ENCODE measurements at regions not wholly inside any gene's neighbourhood (a gene's known extent, or its start where the extent isn't known, plus 50 kb on each side); places are given as distances from the start of the nearest gene placed in this dataset.

GRCh38 chr6:14718861-14719260 is 527.0 kb upstream of the JARID2 start:
- no peak for DNase-seq (ENCODE audit: low read depth)

GRCh38 chr6:14719270-14719669 is 526.6 kb upstream of the JARID2 start:
- DNase-seq (ENCODE audit: low read depth): no peak

- DNase-seq (ENCODE audit: low read depth): no peak
These were observed 525.3 kb upstream of the JARID2 start for GRCh38 chr6:14720411-14721102.

DNA sequence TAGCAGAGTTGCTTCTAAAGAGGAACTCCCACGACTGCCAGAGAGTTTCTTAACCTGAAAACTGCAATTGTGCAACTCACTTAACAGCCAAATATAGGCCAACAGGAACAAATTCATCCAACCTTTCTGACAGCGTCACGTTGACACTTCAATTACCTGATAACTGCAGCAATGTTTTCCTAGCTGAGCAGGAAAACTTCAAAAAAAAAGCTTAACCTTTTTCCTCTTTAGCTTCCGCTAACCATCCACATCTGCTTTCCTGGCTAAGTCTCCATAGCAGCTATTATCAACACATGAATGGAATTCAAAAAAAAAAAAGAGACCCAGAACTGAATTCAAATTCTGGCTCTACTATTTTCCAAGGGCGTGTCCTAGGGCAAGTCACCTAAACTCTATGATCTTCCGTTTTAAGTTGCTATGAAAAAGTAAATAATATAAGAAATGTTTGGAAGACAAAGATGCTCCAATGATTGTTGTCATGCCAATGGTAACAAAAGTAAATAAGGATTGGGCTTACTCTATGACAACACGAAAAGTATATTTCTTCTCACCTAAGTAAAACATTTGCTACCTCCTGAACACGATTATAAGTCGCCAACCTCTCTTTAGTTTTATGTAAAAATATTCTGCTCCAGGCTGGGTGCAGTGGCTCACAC is 524.6 kb upstream of the JARID2 start:
- no peak for DNase-seq (ENCODE audit: low read depth)

- DNase-seq (ENCODE audit: low read depth): no peak
These were observed 523.8 kb upstream of the JARID2 start for GRCh38 chr6:14722001-14722562.

DNA sequence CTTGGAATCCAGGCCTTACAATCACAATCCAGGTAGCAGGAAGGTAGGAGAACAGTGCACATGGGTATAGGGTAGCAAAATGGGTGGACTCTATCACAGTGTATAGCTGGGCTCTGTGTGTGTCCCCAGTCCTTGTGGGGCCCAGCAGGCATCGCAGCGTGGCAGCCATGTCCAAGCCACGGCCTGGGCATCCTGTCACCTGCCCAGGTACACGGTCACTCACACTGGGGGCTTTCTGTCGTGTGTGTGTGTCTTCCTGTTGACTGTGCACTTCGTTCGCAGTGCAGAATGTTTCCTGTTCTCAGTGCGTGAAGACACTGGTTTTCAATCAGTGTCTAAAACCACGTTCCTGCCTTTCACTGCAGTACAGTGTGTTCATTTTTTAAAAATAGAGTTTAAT is 523.2 kb upstream of the JARID2 start:
- no peak for DNase-seq (ENCODE audit: low read depth)

DNA sequence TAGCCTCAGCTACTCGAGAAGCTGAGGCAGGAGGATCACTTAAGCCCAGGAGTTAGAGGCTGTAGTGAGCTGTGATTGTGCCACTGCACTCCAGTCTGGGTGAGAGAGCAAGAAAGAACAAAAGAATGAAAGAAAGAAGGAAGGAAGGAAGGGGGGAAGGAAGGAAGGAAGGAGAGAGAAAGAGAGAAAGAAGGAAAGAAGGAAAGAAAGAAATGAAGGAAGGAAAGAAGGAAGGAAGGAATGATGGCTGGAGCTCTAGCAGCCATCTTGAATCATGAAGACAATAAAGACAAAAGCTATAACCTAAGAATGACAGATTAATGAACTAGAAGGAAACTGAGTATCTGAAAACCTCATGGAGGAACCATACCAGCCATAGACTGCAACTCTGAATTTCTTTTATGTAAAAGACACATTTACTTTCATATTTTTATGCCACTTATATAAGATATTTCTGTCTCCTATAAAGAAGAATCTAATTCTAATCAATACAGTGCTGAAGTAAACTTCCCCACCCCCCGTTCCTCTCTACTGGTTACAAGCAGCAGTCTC is 522.3 kb upstream of the JARID2 start:
- no peak for DNase-seq (ENCODE audit: low read depth)

DNA sequence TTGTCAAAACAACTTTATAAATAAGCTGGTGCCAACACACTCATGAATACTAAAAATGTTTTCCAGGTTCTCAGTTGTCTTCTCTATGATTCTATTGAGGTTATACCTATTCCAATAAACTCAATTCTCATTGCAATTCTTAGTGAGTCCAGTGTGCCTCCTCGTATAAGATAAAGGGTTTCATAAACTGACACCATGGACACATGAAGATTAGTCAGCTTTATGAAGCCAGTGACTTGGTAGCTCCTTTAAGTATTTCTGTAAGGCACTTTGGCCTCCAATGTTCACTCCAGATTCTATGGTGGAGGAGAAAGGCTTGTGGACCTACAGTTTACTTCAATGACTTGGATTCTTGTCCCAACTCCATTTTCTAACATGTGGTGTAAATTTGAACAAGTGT is 521.3 kb upstream of the JARID2 start:
- no peak for DNase-seq (ENCODE audit: low read depth)

GRCh38 chr6:14726816-14727493 is 518.9 kb upstream of the JARID2 start:
- no peak for DNase-seq (ENCODE audit: low read depth)

DNA sequence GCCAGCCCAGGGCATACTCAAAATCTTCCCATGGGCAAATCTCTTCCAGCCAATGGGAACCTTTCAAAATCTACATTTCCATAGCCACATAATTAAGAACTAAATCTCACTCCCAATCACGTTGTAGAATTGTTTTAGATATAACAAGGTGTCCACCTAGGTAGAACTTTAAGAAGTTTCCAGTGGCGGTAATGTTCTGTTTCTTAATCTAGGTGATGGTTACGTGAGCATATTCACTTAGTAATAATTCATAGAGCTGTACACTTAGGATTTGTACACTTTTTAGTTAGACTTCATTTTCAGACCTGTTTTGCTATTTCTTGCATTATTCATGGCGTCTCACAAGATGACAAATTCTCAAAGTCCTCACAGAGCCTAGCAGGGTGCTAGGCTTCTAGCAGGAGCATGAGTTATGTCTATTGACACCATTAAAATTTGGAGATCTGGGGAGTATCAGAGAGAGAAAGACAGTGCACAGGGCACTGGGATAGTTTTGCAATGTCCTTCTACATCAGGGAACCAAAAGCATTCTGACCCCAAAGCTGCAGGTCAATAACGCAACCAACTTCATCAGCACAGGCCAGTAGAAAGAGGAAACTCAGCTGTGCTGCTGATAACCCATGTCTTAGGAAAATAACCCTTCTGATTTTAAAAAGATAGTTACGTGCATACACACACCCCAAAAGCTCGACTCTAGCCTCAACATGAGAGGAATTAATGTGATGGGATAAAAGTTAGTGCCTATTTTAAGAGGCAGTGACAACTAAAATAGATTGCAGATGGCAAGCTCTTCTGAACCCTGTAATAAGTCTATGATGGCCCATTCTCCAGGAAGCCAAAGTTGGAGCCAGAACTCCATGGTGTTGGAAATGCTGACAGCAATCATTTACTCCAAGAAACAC is 518.1 kb upstream of the JARID2 start:
- DNase-seq (ENCODE audit: low read depth): no peak

DNA sequence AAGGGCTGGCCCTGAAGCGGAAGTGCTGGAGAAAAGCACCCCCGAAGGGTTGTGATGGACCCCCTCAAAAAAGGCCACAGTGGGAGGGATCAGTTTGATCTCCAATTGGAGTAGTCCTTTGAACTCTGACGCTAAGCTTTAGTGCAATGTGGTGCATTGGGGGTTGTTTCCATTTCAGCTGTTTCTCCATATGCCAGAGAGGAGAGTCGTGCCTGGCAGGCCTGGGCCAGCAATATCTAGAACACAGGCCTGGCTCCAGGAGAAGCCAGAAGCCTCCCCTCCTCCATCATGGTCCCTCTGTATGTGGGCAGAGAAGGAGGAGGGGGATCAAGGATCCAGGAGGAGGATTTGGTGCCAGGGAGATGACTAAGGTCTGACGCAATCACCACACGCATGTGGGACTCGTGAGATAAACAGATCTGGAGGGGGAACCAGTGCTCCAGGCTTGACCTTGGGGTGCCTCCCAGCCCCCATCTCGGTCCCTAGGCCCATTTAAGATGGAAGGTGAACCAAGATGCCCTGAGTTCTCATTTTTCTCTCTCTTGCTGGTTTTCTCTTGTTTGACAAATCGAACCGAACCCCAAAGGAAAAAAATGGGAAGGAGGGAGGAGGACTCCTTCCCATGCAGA is 517.4 kb upstream of the JARID2 start:
- DNase-seq (ENCODE audit: low read depth): no peak

GRCh38 chr6:14729129-14729871 is 516.6 kb upstream of the JARID2 start:
- DNase-seq (ENCODE audit: low read depth): no peak

- no peak for DNase-seq (ENCODE audit: low read depth)
These were observed 515.2 kb upstream of the JARID2 start for GRCh38 chr6:14730654-14731053.

- no peak for DNase-seq (ENCODE audit: low read depth)
These were observed 514.3 kb upstream of the JARID2 start for GRCh38 chr6:14731611-14732010.

DNA sequence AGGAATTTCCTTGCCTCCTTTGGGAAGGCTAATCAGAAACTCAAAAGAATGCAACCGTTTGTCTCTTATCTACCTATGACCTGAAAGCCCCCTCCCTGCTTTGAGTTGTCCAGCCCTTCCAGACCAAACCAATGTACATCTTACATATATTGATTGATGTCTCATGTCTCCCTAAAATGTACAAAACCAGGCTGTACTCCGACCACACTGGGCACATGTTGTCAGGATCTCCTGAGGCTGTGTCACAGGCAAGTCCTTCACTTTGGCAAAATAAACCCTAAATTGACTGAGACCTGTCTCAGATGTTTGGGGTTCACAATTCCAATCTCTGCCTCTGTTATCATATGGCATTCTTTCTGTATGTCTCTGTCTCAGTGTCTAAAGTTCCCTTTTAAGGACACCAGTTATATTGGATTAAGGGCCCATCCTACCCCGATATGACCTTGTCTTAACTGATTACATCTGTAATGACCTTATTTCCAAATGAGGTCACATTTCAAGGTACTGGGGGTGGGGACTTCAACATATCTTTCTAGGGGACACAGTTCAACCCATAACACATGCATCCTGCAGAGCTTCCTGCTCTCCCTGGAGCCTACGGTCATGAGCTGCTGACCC is 513.5 kb upstream of the JARID2 start:
- DNase-seq (ENCODE audit: low read depth): no peak

DNA sequence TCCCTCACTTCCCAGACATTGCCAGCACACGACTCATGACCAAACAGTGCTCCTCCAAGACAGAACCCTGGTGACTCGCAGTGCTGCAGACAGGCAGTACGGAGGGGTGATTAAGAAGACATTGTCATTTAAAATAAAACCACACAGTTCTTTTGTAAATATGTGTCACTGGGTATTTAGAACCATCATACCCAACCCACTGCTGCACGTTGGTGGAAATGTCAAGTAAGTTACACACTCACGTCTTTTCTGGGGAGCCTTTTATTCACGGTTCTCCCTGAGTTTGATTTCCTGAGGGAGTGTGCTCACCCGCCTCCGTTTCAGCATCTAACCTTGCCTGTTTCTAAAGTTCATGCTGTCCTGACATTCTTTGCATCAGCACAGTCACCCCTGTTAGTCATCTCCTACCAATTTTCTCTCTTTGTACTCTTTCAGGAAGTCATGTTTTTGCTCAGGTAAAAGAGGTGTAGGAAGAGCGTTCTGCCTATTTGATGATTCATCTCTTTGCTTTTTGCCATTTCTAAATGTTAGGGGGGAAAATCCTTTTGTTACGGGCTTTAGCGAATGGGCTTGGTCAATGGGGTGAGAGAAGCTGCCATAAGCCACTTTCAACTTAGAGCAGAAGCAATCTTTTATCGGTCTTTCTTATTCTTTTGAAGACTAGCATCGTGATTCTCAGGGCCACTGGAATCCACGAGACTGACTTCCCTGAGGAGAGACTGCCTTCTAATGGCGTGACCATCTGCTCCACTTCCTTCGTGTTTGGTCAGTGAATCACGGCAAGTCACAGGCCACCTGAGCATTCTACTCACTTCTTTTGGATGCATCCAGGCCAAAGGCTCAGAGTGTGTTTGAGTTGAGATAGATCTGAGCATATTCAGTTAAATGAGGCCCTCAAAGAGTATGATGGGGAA is 512.8 kb upstream of the JARID2 start:
- DNase-seq (ENCODE audit: low read depth): peak; percentile 30

DNA sequence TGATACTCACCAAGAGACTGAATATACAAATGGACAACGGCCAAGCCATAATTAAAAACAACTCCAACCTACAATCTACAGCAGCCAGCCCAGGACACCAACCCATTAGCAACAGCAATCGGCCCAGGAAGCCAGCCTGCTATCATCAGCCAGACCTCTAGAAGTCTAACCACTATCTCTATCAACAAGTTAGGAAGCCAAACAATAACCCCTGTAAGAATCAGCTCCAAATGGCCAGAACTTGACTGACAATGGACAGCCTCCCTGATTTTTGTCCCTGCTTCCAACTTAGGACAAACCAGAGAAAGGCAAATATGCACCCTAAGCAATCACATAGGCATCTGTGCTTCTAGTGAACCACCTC is 511.8 kb upstream of the JARID2 start:
- no peak for DNase-seq (ENCODE audit: low read depth)

- no peak for DNase-seq (ENCODE audit: low read depth)
These were observed 511.2 kb upstream of the JARID2 start for GRCh38 chr6:14734416-14735340.

All from stimulated activated CD8-positive, alpha-beta memory T cell treated with anti-CD3 and anti-CD28 coated beads, Interleukin-7, amount 100 ng/mL, for 24 hours (primary cell).